GM06990 (cell line): ENCODE measurements at regions not wholly inside any gene's neighbourhood (a gene's known extent, or its start where the extent isn't known, plus 50 kb on each side); places are given as distances from the start of the nearest gene placed in this dataset.

Source experiments
- DNase-seq: peaks from one replicate; pipeline ENCODE4 v3.0.0-alpha.2; 2011; ENCODE audit not compliant: insufficient read length; ENCODE audit errors: extremely low read depth
- H3K27me3 ChIP-seq: replicated peaks from 2 replicates; pipeline ENCODE4 v1.6.0; 2011; ENCODE audit warnings: low read length; ENCODE audit not compliant: control insufficient read depth, insufficient read depth
- H3K36me3 ChIP-seq: 2 replicates; pipeline ENCODE4 v1.5.1; 2011; ENCODE audit warnings: low read length; ENCODE audit not compliant: control insufficient read depth, insufficient read depth
- H3K4me3 ChIP-seq: replicated peaks from 2 replicates; pipeline ENCODE4 v1.5.1; 2011; ENCODE audit warnings: low read depth, mild to moderate bottlenecking, control low read depth, low read length
- TF ChIP-seq, protein P1 (sequence below): IDR thresholded peaks from 2 replicates; pipeline ENCODE4 v1.5.1; 2011; ENCODE audit warnings: low read length, control low read depth, mild to moderate bottlenecking, inconsistent platforms; ENCODE audit not compliant: insufficient read depth, poor library complexity, severe bottlenecking

DNA sequence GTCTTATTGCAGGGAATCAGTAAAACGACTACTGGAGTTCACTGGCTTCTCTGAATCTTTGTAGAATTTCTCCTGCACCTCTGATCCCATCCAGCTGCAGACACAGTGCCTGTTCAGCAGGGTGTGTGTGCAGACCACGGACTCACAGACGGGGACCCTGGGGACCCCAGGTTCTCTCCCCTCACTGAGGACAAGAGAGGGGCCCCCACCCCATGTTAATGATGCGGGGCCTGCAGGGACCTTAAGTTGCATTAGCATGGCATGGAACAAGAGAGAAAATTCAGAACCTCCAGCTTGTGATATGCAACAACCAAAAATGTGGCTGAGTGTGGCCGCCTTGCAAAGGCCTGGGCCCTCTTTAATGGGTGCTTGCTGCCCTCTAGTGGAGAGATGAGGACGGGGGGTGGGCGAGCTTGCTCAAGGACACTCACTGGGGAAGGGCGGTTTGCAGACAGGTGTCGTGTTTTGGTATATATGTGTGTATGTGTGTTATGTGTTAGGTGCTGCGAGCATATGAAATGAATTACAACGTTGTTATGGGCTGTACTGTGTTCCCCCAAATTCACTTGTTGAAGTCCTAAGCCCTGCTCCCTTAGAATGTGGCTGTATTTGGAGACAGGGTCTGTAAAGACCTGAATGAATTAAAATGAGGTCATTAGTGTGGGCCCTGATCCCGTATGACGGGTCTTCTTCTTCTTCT is 84.4 kb upstream of the SEPTIN5 start:
- no peaks in the 10 kb centered on the region for H3K27me3 ChIP-seq
- TF ChIP-seq, protein P1, sequence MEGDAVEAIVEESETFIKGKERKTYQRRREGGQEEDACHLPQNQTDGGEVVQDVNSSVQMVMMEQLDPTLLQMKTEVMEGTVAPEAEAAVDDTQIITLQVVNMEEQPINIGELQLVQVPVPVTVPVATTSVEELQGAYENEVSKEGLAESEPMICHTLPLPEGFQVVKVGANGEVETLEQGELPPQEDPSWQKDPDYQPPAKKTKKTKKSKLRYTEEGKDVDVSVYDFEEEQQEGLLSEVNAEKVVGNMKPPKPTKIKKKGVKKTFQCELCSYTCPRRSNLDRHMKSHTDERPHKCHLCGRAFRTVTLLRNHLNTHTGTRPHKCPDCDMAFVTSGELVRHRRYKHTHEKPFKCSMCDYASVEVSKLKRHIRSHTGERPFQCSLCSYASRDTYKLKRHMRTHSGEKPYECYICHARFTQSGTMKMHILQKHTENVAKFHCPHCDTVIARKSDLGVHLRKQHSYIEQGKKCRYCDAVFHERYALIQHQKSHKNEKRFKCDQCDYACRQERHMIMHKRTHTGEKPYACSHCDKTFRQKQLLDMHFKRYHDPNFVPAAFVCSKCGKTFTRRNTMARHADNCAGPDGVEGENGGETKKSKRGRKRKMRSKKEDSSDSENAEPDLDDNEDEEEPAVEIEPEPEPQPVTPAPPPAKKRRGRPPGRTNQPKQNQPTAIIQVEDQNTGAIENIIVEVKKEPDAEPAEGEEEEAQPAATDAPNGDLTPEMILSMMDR = peak; percentile 91
- peak; percentile 43 for DNase-seq

DNA sequence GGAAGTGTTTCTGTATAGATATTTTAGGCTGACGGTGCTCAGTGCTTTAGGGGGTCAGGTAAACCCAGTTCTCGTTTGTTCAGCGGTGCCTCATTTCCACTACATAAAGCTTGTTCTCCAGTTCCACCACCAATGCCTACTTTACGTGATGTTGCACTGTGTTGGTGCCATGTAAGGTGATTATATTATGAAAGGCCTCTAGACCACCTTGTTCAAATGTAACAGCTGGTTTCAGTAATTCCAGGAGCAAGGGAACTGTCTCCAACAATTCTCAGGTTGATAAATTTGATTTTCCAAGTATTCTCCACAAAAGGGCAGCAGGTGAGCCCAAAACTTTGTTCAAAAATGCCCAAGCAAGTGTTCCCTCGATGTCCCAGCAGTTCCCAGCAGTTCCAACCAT is 83.7 kb upstream of the SEPTIN5 start:
- Histone ChIP-seq H3K36me3 (no peaks in the 10 kb centered on the region), H3K4me3 (no peak overlapping the region), H3K27me3 (no peaks in the 10 kb centered on the region)
- no peak for DNase-seq
- TF ChIP-seq, protein P1 = no peak

More for the DNA sequence above, 84.4 kb upstream of the SEPTIN5 start:
- Histone ChIP-seq H3K4me3 (no peak overlapping the region), H3K36me3 (no peaks in the 10 kb centered on the region)

DNA sequence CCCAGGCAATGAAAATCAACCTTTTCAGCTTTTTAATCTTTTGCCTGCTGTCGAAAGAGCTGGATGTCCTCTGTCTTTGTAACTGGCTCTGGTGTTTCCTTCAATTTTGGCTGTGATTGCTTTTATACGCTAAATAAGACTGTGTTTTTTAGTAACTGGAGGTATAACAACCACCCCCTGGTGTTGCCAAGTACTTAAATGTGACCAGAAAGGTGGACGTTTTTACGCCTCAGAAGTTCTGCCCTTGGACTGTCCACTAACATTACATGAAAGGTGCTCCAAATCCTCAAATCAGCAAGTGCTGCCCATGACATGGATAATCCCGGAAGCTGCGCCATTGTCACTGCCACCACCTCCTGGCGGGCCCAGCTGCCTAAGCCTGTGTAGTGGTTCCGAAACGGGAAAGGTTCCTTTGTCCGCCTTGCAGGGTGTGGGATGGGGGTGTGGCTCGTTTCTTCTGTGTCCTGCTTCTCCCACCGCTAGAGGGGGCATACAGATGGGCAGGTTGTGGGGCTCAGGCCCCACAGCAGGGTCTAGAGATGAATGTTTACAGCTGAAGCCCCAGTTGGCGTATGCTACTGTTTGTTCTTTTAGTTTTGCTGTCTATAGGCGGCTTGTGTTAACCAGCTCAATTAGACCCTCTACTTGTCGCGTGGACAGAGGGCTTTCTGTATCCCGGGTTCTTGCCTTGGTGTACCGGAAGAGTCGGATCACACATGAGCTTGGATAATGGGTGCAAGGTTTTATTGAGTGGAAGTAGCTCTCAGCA is 82.2 kb upstream of the SEPTIN5 start:
- Histone ChIP-seq H3K27me3 (no peaks in the 10 kb centered on the region), H3K36me3 (no peaks in the 10 kb centered on the region), H3K4me3 (no peak overlapping the region)
- TF ChIP-seq, protein P1 = peak; percentile 56
- DNase-seq = no peak

DNA sequence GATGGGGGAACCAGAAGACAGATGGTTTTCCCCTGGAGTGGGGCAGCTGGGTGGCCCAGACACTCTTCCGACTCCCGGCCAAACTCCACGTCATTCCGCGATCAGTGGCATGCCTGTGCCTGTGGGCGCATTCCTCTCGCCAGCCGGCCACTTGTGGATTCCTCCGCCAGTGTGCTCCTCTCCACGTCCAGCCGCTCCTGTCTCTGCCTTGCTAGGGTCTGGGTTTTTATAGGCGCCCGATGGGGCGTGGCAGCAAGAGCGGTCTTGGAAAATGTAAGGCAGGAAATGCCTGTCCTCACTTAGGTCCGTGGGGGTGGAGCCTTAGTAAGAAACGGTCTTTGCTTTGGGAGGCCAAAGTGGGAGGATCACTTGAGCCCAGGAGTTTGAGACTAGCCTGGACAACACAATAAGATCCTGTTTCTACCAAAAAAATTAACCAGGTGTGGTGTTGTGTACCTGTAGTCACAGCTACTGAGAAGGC is 81.6 kb upstream of the SEPTIN5 start:
- no peak overlapping the region for H3K4me3 ChIP-seq
- no peak for DNase-seq
- TF ChIP-seq, protein P1 = no peak
- no peaks in the 10 kb centered on the region for H3K36me3 ChIP-seq
- no peaks in the 10 kb centered on the region for H3K27me3 ChIP-seq

DNA sequence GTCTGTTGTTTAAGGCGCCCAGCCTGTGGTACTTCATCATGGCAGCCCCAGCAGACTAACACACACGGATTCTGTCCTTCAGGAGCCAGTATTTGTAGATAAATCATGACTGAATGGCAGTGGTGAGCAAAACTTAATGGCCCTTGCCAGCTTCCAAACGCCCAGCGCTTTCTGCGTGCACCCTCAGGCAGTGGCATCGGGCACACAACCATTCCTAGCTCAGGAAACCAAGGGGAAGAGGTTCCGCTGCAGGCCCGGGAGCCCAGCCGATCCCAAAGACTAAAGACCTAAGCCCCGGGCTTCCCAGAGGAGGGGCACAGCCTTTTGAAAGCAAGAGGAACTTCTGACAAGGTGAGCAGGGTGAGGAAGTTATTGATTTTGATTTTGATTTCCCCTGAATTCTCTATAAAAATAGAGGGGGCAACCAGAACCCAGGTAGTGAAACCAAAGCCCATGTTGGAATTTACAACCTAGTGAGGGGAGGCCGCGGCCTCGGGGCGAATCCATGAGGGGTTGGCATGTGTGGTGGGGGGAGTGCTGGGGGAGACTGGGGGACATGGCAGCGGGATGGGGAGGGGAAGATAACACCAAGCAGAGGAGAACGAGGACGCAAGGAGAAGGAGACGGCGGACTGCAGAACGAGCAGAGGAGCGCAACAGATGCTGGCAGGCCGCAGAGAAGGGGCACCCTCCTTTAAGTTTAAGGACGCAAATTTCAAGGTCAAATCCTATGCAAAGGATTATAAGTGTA is 79.9 kb upstream of the SEPTIN5 start:
- no peak for DNase-seq
- Histone ChIP-seq H3K36me3 (no peaks in the 10 kb centered on the region), H3K4me3 (no peak overlapping the region), H3K27me3 (no peaks in the 10 kb centered on the region)
- TF ChIP-seq, protein P1 = no peak
